Fibroblast of peridontal ligament (primary cell): ENCODE measurements at regions not wholly inside any gene's neighbourhood (a gene's known extent, or its start where the extent isn't known, plus 50 kb on each side); places are given as distances from the start of the nearest gene placed in this dataset.
A peak's percentile ranks its signal among the peaks of the same experiment; 100 is the strongest.

Source experiments
- DNase-seq: peaks from one replicate; pipeline ENCODE4 v3.0.0-alpha.2; 2010; ENCODE audit errors: extremely low read depth

DNA sequence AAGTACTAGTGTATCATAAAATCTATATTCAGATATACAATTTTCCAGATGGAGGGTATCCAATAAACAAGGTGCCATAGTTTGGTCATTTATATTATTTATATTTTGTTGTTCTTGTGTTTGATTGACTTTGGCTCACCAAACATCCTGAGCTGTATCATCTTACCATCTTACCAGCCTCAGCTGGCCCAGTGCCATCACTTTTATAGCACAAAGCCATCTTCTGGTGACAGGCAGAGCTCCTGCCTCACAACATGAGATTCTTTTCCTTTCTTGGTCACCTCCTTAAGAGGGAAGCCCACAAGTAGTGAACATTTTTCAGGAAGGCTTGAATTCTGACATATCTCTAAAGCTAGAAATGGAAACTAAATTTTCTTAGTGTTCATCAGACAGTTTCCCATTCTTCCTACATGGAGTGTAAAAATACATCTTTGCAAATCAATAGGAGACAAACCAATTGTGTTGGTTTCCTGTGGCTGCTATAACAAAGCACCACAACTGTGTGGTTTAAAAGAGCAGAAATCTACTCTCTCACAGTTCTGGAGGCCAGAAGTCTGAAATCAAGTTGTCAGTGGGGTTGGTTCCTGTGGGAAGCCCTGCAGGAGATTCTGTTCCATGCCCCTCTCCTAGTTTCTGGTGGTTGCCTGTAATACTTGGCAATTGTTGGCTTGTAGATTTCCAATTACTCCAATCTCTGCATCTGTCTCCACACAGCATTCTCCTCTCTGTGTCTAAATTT, 341.8 kb downstream of the MAN2A1 start:
- no peak for DNase-seq

DNA sequence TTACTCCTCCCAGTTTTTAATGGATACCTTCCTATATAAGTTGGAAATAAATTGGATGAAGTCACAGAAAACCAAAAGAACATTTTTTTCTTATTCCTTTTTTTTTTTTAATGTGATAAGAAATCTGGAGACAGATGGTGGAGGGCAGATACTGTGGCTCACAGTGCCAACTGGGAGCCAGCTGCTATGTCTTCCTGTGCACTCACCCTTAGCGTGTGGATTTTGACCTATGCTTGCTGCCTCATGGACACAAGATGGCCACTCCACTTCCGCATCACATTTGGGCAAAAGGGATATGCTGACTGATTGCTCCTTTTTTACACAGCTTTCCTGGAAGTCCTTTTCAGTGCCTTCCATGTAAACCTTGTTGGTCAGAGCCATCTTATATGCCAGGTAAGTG, 342.6 kb downstream of the MAN2A1 start:
- DNase-seq = no peak

DNA sequence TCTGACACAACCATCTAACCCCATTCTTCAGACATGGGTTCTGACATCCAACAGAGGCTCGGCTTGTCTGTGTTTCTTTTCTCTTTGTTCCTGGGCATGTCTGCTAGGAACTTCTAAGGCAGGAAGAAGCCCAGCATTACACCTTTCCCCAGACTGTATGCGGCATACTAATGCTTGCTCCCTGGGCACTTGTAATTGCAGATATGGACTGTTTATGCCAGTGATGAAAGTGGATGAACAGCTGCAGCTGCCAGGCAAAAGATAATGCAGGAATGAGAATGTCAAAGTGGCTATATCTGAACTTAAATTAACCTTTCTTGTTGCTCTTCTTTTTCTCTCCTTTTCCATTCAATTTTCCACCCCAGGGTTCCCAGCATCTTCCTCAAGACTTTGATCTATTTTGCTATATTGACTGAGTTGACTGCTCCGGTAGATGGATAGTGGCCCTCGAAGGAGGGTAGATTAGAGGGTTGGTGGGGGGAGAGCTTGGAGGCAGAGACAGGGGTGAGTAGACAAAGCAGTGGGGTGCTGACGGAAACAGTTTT, 344.4 kb downstream of the MAN2A1 start:
- DNase-seq = no peak

DNA sequence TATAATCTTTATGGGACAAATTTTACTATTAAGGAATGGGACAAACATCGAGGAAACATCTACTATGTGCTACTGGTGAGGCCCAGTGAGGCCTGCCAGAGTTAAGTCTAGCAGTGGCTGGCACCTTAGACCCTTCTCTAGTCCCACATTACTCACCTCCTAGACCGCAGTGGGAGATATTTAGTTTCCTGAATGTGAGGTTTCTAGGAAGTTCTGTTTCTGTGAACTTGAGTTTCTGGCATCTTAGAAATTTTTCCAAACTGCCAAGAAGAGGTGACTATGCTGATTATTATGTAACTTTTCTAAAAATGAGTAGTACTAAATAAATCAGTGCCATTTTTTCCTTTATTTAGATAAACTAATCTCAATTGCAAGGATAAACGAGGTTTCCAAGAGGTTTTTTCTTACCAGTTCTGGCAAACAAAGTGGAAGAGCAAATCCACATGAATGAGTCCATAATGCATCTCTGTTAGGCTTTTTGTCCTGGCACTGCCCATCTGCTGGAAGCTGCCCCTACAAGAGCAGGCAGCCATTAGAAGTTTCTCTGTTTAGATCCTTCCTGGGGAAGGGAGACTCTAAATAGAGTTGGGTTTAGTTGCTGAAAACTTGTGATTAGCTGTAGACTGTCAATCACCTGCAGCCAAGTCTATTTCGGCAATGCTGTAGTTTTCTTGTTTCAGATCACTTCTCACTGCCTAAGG, 348.7 kb downstream of the MAN2A1 start:
- peak; percentile 26 for DNase-seq

DNA sequence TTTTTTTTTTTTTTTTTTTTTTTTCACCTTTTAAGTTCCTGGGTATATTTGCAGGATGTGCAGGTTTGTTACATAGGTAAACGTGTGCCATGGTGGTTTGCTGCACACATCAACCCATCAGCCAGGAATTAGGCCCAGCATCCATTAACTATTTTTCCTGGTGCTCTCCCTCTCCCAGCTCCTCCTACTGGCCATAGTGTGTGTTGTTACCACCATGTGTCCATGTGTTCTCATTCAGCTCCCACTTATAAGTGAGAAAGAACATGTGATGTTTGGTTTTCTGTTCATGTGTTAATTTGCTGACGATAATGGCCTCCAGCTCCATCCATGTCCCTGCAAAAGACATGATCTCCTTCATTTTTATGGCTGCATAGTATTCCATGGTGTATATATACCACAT, 350.5 kb downstream of the MAN2A1 start:
- DNase-seq = no peak

GRCh38 chr5:110043025-110043424, 353.3 kb downstream of the MAN2A1 start:
- no peak for DNase-seq

DNA sequence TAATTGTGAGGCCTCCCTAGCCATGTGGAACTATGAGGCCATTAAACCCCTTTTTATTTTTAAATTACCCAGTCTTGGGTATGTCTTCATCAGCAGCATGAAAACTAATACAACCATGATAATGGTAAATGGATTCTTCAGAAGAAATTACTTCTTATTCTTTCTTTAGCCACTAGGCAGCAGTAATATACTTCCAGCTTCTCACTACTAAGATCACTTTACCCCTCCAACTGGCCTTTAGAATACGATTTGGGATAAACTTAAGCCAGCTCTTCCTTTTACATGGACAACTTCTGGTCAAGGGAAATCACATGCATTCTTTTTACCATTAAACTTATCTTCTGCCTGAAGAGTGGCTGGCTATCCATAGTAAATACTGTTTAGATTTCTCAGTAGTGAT, 355.4 kb downstream of the MAN2A1 start:
- peak; percentile 30 for DNase-seq

GRCh38 chr5:110048491-110048890, 358.8 kb downstream of the MAN2A1 start:
- no peak for DNase-seq

DNA sequence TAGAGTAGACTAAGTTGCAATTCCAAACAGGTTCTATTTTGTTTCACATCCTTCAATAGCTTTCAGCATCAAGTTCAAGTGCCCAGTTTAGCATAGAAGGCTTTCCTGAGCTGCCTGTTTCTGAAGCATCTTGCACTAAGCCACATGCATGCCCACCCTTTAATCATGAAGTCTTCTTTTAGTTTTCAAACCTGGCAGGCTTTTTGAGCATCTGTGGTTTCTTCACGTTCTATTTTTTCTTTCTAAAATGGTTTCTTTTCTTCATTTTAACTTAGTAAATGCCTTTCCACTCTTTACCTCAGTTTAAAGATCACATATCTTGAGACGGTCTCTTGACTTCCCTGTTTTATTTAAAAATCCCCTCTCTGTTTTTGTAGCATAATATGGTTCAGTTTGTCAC, 360.1 kb downstream of the MAN2A1 start:
- no peak for DNase-seq

- no peak for DNase-seq
These were observed 361.1 kb downstream of the MAN2A1 start for GRCh38 chr5:110050640-110051345.

DNA sequence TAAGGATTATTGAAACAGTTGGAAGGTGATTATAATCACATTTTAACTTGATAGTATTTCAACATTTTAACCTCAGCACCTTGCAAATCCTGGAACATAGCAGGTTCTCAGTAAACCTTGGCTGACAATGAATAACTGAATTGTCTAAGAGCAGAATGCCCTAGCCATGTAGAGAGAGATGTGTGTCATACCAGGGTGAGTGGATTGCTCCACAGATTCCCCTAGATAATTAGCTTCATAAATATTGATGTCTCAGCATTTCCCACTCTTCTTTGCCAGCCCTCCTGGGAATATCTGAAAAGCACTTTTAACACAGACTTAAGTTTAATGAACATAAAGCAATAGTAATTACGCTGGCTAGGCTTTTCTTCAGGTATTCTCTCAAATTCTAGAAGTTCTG, 363.5 kb downstream of the MAN2A1 start:
- no peak for DNase-seq

DNA sequence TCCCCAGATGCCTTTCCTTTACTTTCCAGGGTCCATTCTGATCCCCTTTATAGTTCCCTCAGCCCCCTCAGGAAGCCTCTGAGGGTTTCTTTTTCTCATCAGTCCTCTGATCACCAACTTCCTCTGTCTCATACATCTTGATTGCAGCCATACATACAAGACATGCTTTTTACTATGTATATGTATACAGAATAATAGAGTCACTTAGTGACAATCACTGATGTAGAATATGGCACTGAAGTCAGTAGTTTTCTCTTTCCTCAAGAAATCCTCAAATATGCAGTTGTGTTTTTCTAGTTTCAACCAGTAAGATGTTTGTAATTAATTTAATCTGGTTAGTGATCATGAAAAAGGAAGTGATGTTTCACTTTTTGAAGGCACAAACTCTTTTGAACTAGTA, 364.1 kb downstream of the MAN2A1 start:
- no peak for DNase-seq

DNA sequence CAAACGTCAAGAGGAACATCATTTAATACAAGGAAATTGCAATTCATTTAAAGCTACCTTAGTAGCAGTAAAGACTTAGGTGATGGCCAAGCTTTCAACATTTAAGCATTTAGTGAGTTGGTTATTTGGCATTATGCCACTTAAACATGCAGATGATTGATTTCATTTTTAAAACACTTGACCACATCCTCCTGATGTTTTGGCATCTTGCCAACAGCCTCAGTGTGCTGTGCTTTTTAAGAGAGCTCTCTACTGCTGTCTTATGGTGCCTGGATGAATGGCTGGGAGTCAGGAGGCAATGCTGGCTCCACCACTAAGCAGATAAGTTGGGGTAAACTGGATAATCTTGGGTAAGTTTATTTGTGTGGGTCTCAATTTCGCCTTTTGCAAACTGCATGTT, 364.5 kb downstream of the MAN2A1 start:
- DNase-seq = peak; percentile 11

- peak; percentile 24 for DNase-seq
These were observed 365.6 kb downstream of the MAN2A1 start for GRCh38 chr5:110055302-110055701.

DNA sequence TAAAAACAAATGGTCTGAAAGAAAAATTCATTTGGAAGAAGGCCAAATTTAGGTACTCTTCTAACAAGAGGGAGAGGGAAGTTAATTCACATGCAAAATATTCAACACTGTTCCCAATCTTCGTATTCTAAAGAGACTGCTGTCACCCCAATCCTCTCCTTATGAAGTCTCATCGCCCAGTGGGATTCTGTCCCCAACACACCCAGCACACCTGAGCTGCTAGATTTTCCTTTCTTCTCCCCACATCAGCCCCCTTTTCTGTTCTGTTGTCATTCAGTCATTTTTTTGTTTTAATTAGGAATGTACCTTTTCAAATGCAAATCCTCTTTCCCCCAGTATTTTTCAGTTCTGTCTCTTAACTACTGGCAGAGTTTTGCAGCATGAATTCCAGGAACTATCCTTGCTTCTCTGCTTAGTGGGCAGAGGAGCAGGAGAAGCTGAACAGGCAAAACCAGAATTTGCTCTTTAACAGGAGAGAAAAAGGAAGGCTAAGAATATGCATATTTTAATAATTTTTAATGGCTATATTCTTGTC, 366.9 kb downstream of the MAN2A1 start:
- no peak for DNase-seq

DNA sequence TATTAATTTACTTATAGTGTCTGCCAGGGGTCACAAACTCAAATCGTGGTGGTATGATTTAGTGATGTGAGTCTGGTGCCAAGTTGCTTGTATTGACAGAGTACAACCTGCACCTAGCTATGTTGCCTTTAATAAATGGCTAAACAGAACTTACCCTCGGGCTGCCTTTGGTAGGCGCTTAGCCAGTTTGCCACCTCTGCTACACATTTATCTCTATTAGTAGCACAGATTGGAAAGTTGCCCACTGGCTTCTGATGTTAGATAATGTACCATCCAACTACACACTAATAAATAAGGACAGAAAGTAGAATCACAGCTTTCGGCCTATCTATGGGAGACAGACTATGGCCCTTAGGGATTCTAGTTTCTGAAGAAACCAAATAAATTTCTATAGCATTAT, 368.4 kb downstream of the MAN2A1 start:
- no peak for DNase-seq

- no peak for DNase-seq
These were observed 372.5 kb downstream of the MAN2A1 start for GRCh38 chr5:110062246-110062645.

DNA sequence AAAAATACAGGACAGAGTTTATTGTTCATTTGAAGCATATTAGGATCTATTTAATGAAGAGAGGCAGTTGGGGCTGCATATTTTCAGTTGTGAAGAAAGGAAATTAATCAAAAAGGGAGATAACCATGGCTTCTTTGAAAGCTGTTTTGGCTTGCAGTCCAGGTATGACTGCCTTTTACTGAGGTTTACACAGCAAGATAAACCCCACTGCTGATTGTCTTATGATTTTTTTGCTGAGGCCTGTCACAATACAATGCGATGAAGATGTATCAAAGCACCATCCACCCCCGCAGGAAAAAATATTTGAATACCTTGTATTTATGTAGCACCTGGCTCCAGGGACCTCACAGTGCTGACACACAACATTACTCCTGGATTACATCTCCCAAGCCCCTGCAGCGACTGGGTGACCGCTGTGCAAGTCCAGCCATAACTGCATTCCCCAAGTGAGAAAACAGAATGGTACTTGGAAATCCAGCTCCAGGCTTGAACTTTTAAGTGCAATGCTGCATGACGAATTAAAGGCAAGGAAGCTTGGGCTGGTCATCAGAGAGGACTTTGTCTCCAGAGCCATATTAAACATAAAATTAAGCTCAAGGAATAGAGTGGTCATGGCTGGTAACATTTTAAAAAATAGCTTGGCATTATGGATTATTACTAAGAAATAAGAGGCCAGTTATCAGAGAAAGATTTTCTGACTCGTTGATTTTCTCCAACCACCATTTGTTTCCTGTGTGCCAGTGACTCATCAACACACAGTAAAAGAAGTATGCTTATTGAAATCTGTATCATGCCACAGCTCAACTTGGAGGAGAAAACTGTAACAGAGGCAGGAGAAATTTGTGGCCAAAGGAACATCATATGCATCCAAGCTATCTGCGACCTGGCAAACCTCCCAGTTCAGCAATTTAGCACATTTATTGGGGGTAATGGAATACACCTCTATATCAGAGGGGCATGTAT, 374.2 kb downstream of the MAN2A1 start:
- DNase-seq = no peak

GRCh38 chr5:110064603-110065268, 375.0 kb downstream of the MAN2A1 start:
- no peak for DNase-seq

DNA sequence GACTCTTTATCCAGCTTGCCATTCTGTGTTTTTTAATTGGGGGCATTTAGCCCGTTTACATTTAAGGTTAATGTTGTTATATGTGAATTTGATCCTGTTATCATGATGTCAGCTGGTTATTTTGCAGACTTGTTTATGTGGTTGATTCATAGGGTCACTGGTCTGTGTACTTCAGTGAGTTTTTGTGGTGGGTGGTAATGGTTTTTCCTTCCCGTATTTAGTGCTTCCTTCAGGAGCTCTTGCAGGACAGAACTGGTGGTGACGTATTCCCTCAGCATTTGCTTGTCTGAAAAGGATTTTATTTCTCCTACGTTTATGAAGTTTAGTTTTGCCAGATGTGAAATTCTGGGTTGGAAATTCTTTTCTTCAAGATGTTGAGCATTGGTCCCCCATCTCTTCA, 381.1 kb downstream of the MAN2A1 start:
- peak; percentile 19 for DNase-seq

GRCh38 chr5:110072651-110073050, 382.9 kb downstream of the MAN2A1 start:
- no peak for DNase-seq
